ENCODE measurements at regions not wholly inside any gene's neighbourhood (a gene's known extent, or its start where the extent isn't known, plus 50 kb on each side); places are given as distances from the start of the nearest gene placed in this dataset.

- Mint-ChIP-seq H3K27ac (no peak overlapping the region), H3K4me3 (no peak overlapping the region), H3K9me3 (no peaks in the 10 kb centered on the region), H3K36me3 (no peaks in the 10 kb centered on the region), H3K4me1 (peaks cover 17% of the 10 kb centered on the region), H3K27me3 (ENCODE audit: low read depth) (peaks cover 66% of the 10 kb centered on the region)
- no peak for TF ChIP-seq CTCF (IDR thresholded peaks at IDR 0.05; ENCODE audit: unreplicated experiment)
- peak; percentile 6 to 29 for DNase-seq (ENCODE audit: low spot score in 2 of 2, unreplicated experiment in 2 of 2)
These were observed 75.5 kb upstream of the UNC5A start for GRCh38 chr5:176734756-176735342.

GRCh38 chr5:176735383-176736265, 74.7 kb upstream of the UNC5A start:
- peak; percentile 12 to 34 for DNase-seq (ENCODE audit: low spot score in 2 of 2, unreplicated experiment in 2 of 2)
- H3K27ac Mint-ChIP-seq: no peak overlapping the region
- no peaks in the 10 kb centered on the region for H3K9me3 Mint-ChIP-seq
- no peak for TF ChIP-seq CTCF (IDR thresholded peaks at IDR 0.05; ENCODE audit: unreplicated experiment)
- H3K36me3 Mint-ChIP-seq: no peaks in the 10 kb centered on the region
- peaks cover 18% of the 10 kb centered on the region for H3K4me1 Mint-ChIP-seq
- H3K27me3 Mint-ChIP-seq (ENCODE audit: low read depth): peaks cover 68% of the 10 kb centered on the region
- no peak overlapping the region for H3K4me3 Mint-ChIP-seq

GRCh38 chr5:176736301-176736930, 73.9 kb upstream of the UNC5A start:
- Mint-ChIP-seq H3K4me1 (peaks cover 18% of the 10 kb centered on the region), H3K4me3 (no peak overlapping the region), H3K27me3 (ENCODE audit: low read depth) (peaks cover 67% of the 10 kb centered on the region), H3K9me3 (no peaks in the 10 kb centered on the region), H3K27ac (peak overlapping the region; percentile 17), H3K36me3 (no peaks in the 10 kb centered on the region)
- no peak for TF ChIP-seq CTCF (IDR thresholded peaks at IDR 0.05; ENCODE audit: unreplicated experiment)
- DNase-seq (ENCODE audit: low spot score in 2 of 2, unreplicated experiment in 2 of 2): peak; percentile 14 to 22

- no peak for TF ChIP-seq CTCF (IDR thresholded peaks at IDR 0.05; ENCODE audit: unreplicated experiment)
- H3K27ac Mint-ChIP-seq: peak overlapping the region; percentile 17
- H3K4me3 Mint-ChIP-seq: no peak overlapping the region
- DNase-seq (ENCODE audit: low spot score in 2 of 2, unreplicated experiment in 2 of 2): peak; percentile 21 to 47
- H3K27me3 Mint-ChIP-seq (ENCODE audit: low read depth): peaks cover 68% of the 10 kb centered on the region
- peaks cover 18% of the 10 kb centered on the region for H3K4me1 Mint-ChIP-seq
- no peaks in the 10 kb centered on the region for H3K9me3 Mint-ChIP-seq
- H3K36me3 Mint-ChIP-seq: no peaks in the 10 kb centered on the region
These were observed 73.2 kb upstream of the UNC5A start for GRCh38 chr5:176736931-176737745.

Data from mesothelial cell of epicardium (in vitro differentiated cells).